ENCODE measurements at regions not wholly inside any gene's neighbourhood (a gene's known extent, or its start where the extent isn't known, plus 50 kb on each side); places are given as distances from the start of the nearest gene placed in this dataset.

- Mint-ChIP-seq H3K4me1 (ENCODE audit: unreplicated experiment) (peaks cover 28% of the 10 kb centered on the region), H3K27ac (no peak overlapping the region), H3K27me3 (peaks cover 22% of the 10 kb centered on the region)
Measured at GRCh38 chr17:77599699-77600098, 358.8 kb upstream of the TNRC6C start.

GRCh38 chr17:77600346-77600745 lies 358.2 kb upstream of the TNRC6C start:
- H3K4me3 Mint-ChIP-seq, result no peak overlapping the region
- no peaks in the 10 kb centered on the region for H3K9me3 Mint-ChIP-seq
- no peak overlapping the region for H3K27ac Mint-ChIP-seq
- H3K27me3 Mint-ChIP-seq, result peaks cover 22% of the 10 kb centered on the region
- DNase-seq (ENCODE audit: extremely low spot score, unreplicated experiment), result no peak
- TF ChIP-seq CTCF (conservative IDR thresholded peaks at IDR 0.05), result no peak
- H3K4me1 Mint-ChIP-seq (ENCODE audit: unreplicated experiment), result peaks cover 33% of the 10 kb centered on the region
- H3K36me3 Mint-ChIP-seq, result no peaks in the 10 kb centered on the region

More at GRCh38 chr17:77599699-77600098, 358.8 kb upstream of the TNRC6C start:
- Mint-ChIP-seq H3K4me3 (no peak overlapping the region), H3K36me3 (no peaks in the 10 kb centered on the region), H3K9me3 (no peaks in the 10 kb centered on the region)
- TF ChIP-seq CTCF (conservative IDR thresholded peaks at IDR 0.05), result no peak
- no peak for DNase-seq (ENCODE audit: extremely low spot score, unreplicated experiment)

- no peak for DNase-seq (ENCODE audit: extremely low spot score, unreplicated experiment)
- Mint-ChIP-seq H3K27me3 (peaks cover 16% of the 10 kb centered on the region), H3K4me1 (ENCODE audit: unreplicated experiment) (peaks cover 28% of the 10 kb centered on the region), H3K27ac (peak overlapping the region; percentile 7), H3K9me3 (no peaks in the 10 kb centered on the region), H3K36me3 (no peaks in the 10 kb centered on the region), H3K4me3 (no peak overlapping the region)
- TF ChIP-seq CTCF (conservative IDR thresholded peaks at IDR 0.05), result no peak
Measured at GRCh38 chr17:77601054-77601979, 357.2 kb upstream of the TNRC6C start.

GRCh38 chr17:77602062-77602746 lies 356.3 kb upstream of the TNRC6C start:
- peaks cover 21% of the 10 kb centered on the region for H3K4me1 Mint-ChIP-seq (ENCODE audit: unreplicated experiment)
- H3K9me3 Mint-ChIP-seq, result no peaks in the 10 kb centered on the region
- TF ChIP-seq CTCF (conservative IDR thresholded peaks at IDR 0.05), result no peak
- no peak overlapping the region for H3K27ac Mint-ChIP-seq
- H3K36me3 Mint-ChIP-seq, result no peaks in the 10 kb centered on the region
- no peak overlapping the region for H3K4me3 Mint-ChIP-seq
- no peak for DNase-seq (ENCODE audit: extremely low spot score, unreplicated experiment)
- peaks cover 16% of the 10 kb centered on the region for H3K27me3 Mint-ChIP-seq

GRCh38 chr17:77602883-77603640 lies 355.4 kb upstream of the TNRC6C start:
- Mint-ChIP-seq H3K4me3 (no peak overlapping the region), H3K4me1 (ENCODE audit: unreplicated experiment) (peaks cover 21% of the 10 kb centered on the region), H3K9me3 (no peaks in the 10 kb centered on the region), H3K36me3 (no peaks in the 10 kb centered on the region), H3K27me3 (peaks cover 16% of the 10 kb centered on the region), H3K27ac (no peak overlapping the region)
- TF ChIP-seq CTCF (conservative IDR thresholded peaks at IDR 0.05), result no peak
- no peak for DNase-seq (ENCODE audit: extremely low spot score, unreplicated experiment)
